ENCODE measurements at regions not wholly inside any gene's neighbourhood (a gene's known extent, or its start where the extent isn't known, plus 50 kb on each side); places are given as distances from the start of the nearest gene placed in this dataset.

DNA sequence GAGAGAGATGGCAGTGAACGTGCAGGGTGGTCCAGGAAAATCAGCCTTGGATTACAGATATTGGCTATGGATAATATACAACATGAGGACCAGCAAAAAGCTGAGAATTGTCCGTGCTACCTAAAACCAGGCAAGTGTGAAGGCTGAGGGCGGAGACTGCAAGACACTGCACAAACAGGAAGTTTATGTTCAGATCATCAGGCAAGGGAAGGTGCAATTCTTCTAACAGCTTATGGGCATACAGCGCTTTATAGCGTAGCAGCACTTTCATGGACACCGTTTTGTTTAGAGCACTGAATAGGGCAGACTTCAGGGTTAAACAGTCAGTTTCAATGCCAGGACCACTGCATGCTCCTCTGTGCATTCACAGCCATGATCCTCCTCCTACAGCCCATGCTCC is 93.1 kb upstream of the TMEM45B start:
- Histone ChIP-seq H3K36me3 (ENCODE audit: control insufficient read depth in 2 of 2, insufficient read depth in 2 of 2, low read length in 1 of 2) (no peaks in the 10 kb centered on the region), H2AFZ (ENCODE audit: control insufficient read depth, low read depth, low read length) (no peak overlapping the region), H3K4me2 (ENCODE audit: control insufficient read depth, insufficient read depth) (no peak overlapping the region), H3K9me3 (replicated peaks; ENCODE audit: control insufficient read depth, insufficient read depth, low read length) (no peaks in the 10 kb centered on the region), H4K20me1 (ENCODE audit: control insufficient read depth, insufficient read depth) (no peaks in the 10 kb centered on the region), H3K4me3 (no peak overlapping the region), H3K27me3 (replicated peaks in 1 of 2; ENCODE audit: control insufficient read depth in 2 of 2, insufficient read depth in 2 of 2, low read length in 1 of 2) (no peaks in the 10 kb centered on the region; a peak in 1 of 4 replicates), H3K79me2 (ENCODE audit: control insufficient read depth, insufficient read depth, low read length) (no peaks in the 10 kb centered on the region), H3K9ac (ENCODE audit: control insufficient read depth, insufficient read depth, low read length) (no peak overlapping the region), H3K27ac (ENCODE audit: control insufficient read depth, insufficient read depth) (no peak overlapping the region), H3K4me1 (ENCODE audit: control insufficient read depth, insufficient read depth, low read length) (no peaks in the 10 kb centered on the region)
- no TSS peak for BruUV-seq (replicated peaks)
- POLR2A ChIA-PET, result no interaction called here
- RAD21 ChIA-PET (ENCODE audit: unreplicated experiment), result interaction anchor here (0.5 kb wide), 1 partner anchor 80 kb away, joined by 3 read pairs; no protein-coding TSS in a partner anchor
- no peak for FAIRE-seq
- DNase-seq (ENCODE audit: low read depth, low spot score), result no peak
- CTCF ChIA-PET, result no interaction called here
- SMC1A ChIA-PET (ENCODE audit: uncharacterized antibody, unreplicated experiment), result no interaction called here
- WGBS (ENCODE audit: insufficient coverage, insufficient replicate concordance, low lambda C conversion rate, missing lambda C conversion rate), result 34% methylated on average over 6 of the region's 6 CpGs
- TF ChIP-seq ZBTB33 (IDR thresholded peaks at IDR 0.05) (no peak), RELA (IDR thresholded peaks at IDR 0.05; ENCODE audit: borderline replicate concordance, partially characterized antibody) (no peak), PML (IDR thresholded peaks at IDR 0.05; ENCODE audit: low read length) (no peak), NR2C2 (IDR thresholded peaks at IDR 0.05; ENCODE audit: borderline replicate concordance, control insufficient read depth, insufficient read length, low read depth) (no peak), ETV6 (conservative IDR thresholded peaks at IDR 0.05 in 1 of 2, IDR thresholded peaks at IDR 0.05 in 1 of 2; ENCODE audit: borderline replicate concordance in 1 of 2, low read depth in 1 of 2) (no peak), MYC (IDR thresholded peaks at IDR 0.05; ENCODE audit: insufficient read depth, insufficient read length, insufficient replicate concordance, low read length, severe bottlenecking) (no peak), IRF4 (IDR thresholded peaks at IDR 0.05; ENCODE audit: low read depth, low read length) (no peak)
- TF ChIP-seq, protein P1, sequence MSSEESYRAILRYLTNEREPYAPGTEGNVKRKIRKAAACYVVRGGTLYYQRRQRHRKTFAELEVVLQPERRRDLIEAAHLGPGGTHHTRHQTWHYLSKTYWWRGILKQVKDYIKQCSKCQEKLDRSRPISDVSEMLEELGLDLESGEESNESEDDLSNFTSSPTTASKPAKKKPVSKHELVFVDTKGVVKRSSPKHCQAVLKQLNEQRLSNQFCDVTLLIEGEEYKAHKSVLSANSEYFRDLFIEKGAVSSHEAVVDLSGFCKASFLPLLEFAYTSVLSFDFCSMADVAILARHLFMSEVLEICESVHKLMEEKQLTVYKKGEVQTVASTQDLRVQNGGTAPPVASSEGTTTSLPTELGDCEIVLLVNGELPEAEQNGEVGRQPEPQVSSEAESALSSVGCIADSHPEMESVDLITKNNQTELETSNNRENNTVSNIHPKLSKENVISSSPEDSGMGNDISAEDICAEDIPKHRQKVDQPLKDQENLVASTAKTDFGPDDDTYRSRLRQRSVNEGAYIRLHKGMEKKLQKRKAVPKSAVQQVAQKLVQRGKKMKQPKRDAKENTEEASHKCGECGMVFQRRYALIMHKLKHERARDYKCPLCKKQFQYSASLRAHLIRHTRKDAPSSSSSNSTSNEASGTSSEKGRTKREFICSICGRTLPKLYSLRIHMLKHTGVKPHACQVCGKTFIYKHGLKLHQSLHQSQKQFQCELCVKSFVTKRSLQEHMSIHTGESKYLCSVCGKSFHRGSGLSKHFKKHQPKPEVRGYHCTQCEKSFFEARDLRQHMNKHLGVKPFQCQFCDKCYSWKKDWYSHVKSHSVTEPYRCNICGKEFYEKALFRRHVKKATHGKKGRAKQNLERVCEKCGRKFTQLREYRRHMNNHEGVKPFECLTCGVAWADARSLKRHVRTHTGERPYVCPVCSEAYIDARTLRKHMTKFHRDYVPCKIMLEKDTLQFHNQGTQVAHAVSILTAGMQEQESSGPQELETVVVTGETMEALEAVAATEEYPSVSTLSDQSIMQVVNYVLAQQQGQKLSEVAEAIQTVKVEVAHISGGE (CRISPR knock-in tag; IDR thresholded peaks at IDR 0.05), result no peak
- intact Hi-C loops (cut with micrococcal nuclease; ENCODE audit: unreplicated experiment) (no loop called here), in situ Hi-C loops (cut with MboI) (no loop called here)
- no peak for ATAC-seq
